Ammon's horn (tissue), 1 donor: ENCODE measurements at regions not wholly inside any gene's neighbourhood (a gene's known extent, or its start where the extent isn't known, plus 50 kb on each side); places are given as distances from the start of the nearest gene placed in this dataset.
A peak's percentile ranks its signal among the peaks of the same experiment; 100 is the strongest.
"Not testable (repeated sequence)": the region's sequence is repeated elsewhere in the genome, so short reads cannot be mapped to it uniquely, and the experiment has no call there.

Experiments
- DNase-seq: peaks from one replicate; pipeline ENCODE4 v3.0.0-alpha.2; 2016; ENCODE audit warnings: low spot score

GRCh38 chr16:46387720-46388119, 233.5 kb downstream of the SHCBP1 start:
- not testable (repeated sequence) for DNase-seq

GRCh38 chr16:46386805-46387620, 234.2 kb downstream of the SHCBP1 start:
- DNase-seq = peak; percentile 5

GRCh38 chr16:46386110-46386771, 234.9 kb downstream of the SHCBP1 start:
- DNase-seq = peak; percentile 81

GRCh38 chr16:46384285-46385061, 236.7 kb downstream of the SHCBP1 start:
- DNase-seq = peak; percentile 69

- peak; percentile 17 for DNase-seq
These were observed 237.6 kb downstream of the SHCBP1 start for GRCh38 chr16:46383581-46383980.

GRCh38 chr16:46382791-46383541, 238.2 kb downstream of the SHCBP1 start:
- peak; percentile 47 for DNase-seq

GRCh38 chr16:46382079-46382478, 239.1 kb downstream of the SHCBP1 start:
- DNase-seq = peak; percentile 2

GRCh38 chr16:46381344-46381743, 239.8 kb downstream of the SHCBP1 start:
- DNase-seq = peak; percentile 4
